ENCODE measurements at regions not wholly inside any gene's neighbourhood (a gene's known extent, or its start where the extent isn't known, plus 50 kb on each side); places are given as distances from the start of the nearest gene placed in this dataset.

DNA sequence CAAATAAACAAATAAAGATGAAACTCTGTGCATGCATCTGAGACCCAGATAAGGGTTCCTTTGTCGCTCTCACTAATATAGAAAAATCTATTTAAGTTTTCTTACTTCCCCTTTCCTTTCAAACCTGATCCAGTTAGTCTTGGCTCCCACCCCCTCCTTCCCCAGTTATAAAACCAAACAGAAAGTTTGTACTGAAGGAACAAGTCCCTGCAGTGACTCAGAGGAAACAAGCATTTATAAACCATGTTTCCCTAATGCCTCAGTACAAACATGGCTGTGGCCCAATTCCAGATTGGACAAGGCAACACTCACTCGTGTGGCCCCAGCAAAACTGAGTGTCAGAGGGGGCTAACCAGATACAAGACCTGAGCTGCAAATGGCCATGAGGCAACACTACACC, 65.5 kb upstream of the ARHGAP20 start:
- Mint-ChIP-seq H3K9me3 (peaks cover 6% of the 10 kb centered on the region), H3K36me3 (no peaks in the 10 kb centered on the region), H3K27me3 (no peaks in the 10 kb centered on the region), H3K27ac (no peak overlapping the region), H3K4me3 (no peak overlapping the region), H3K4me1 (ENCODE audit: unreplicated experiment) (peaks cover 7% of the 10 kb centered on the region)
- TF ChIP-seq, protein P1, sequence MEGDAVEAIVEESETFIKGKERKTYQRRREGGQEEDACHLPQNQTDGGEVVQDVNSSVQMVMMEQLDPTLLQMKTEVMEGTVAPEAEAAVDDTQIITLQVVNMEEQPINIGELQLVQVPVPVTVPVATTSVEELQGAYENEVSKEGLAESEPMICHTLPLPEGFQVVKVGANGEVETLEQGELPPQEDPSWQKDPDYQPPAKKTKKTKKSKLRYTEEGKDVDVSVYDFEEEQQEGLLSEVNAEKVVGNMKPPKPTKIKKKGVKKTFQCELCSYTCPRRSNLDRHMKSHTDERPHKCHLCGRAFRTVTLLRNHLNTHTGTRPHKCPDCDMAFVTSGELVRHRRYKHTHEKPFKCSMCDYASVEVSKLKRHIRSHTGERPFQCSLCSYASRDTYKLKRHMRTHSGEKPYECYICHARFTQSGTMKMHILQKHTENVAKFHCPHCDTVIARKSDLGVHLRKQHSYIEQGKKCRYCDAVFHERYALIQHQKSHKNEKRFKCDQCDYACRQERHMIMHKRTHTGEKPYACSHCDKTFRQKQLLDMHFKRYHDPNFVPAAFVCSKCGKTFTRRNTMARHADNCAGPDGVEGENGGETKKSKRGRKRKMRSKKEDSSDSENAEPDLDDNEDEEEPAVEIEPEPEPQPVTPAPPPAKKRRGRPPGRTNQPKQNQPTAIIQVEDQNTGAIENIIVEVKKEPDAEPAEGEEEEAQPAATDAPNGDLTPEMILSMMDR (conservative IDR thresholded peaks at IDR 0.05), result no peak
- no peak for DNase-seq (ENCODE audit: extremely low spot score, unreplicated experiment)

DNA sequence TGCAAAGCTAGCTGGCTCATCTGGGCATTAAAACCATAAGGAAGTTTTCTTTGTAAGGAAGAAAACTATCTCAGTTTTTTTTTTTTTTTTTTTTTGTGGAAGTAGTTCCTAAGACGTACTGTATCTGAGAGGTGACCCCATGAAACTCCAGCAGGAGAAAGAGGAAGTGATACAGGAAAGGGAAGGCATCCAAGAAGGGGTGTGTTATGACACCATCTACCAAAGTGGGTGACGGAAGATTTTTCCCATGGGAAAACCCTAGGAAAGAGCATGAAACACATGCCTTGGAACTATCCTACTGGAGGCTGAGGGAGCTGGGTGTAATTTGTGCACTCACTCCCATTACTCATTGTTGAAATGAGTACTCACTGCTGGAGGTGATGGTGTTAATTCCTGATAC, 63.8 kb upstream of the ARHGAP20 start:
- no peaks in the 10 kb centered on the region for H3K36me3 Mint-ChIP-seq

GRCh38 chr11:110774138-110775014, 62.1 kb upstream of the ARHGAP20 start:
- Mint-ChIP-seq H3K27ac (no peak overlapping the region), H3K27me3 (no peaks in the 10 kb centered on the region), H3K36me3 (no peaks in the 10 kb centered on the region), H3K4me3 (no peak overlapping the region), H3K4me1 (ENCODE audit: unreplicated experiment) (peaks cover 7% of the 10 kb centered on the region), H3K9me3 (peaks cover 6% of the 10 kb centered on the region)
- no peak for DNase-seq (ENCODE audit: extremely low spot score, unreplicated experiment)
- TF ChIP-seq, protein P1 (conservative IDR thresholded peaks at IDR 0.05), result no peak

More for the DNA sequence above, 63.8 kb upstream of the ARHGAP20 start:
- no peaks in the 10 kb centered on the region for H3K27me3 Mint-ChIP-seq
- peaks cover 6% of the 10 kb centered on the region for H3K9me3 Mint-ChIP-seq
- TF ChIP-seq, protein P1 (conservative IDR thresholded peaks at IDR 0.05), result no peak
- no peak overlapping the region for H3K27ac Mint-ChIP-seq
- H3K4me3 Mint-ChIP-seq, result no peak overlapping the region
- peaks cover 7% of the 10 kb centered on the region for H3K4me1 Mint-ChIP-seq (ENCODE audit: unreplicated experiment)
- no peak for DNase-seq (ENCODE audit: extremely low spot score, unreplicated experiment)

DNA sequence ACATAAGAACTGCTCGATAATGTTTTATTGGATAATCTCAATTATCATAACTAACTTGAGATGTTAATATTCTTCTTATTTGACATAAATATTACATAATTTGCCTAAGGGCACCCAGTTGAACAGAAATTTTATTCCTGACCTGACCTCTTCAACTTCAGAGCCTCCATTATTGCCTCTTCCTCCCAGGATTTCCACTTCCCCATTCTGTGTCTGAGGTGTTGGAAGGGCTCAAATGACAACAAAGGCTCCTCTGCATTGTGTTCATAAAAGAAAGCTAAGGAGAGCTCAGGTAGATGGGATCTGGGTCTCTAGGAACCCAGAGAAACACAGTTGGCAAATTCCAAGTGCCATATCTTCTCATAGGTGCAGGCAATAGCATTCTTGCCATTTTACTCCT, 61.2 kb upstream of the ARHGAP20 start:
- Mint-ChIP-seq H3K36me3 (no peaks in the 10 kb centered on the region), H3K4me3 (no peak overlapping the region), H3K27me3 (no peaks in the 10 kb centered on the region), H3K4me1 (ENCODE audit: unreplicated experiment) (peaks cover 7% of the 10 kb centered on the region), H3K9me3 (peaks cover 3% of the 10 kb centered on the region), H3K27ac (no peak overlapping the region)
- TF ChIP-seq, protein P1 (conservative IDR thresholded peaks at IDR 0.05), result no peak
- no peak for DNase-seq (ENCODE audit: extremely low spot score, unreplicated experiment)

- no peak for DNase-seq (ENCODE audit: extremely low spot score, unreplicated experiment)
- TF ChIP-seq, protein P1 (conservative IDR thresholded peaks at IDR 0.05), result no peak
- no peaks in the 10 kb centered on the region for H3K36me3 Mint-ChIP-seq
- peaks cover 7% of the 10 kb centered on the region for H3K4me1 Mint-ChIP-seq (ENCODE audit: unreplicated experiment)
- H3K9me3 Mint-ChIP-seq, result no peaks in the 10 kb centered on the region
- H3K27ac Mint-ChIP-seq, result no peak overlapping the region
- H3K27me3 Mint-ChIP-seq, result no peaks in the 10 kb centered on the region
- no peak overlapping the region for H3K4me3 Mint-ChIP-seq
These were observed 60.6 kb upstream of the ARHGAP20 start for GRCh38 chr11:110772863-110773262.

All from type B pancreatic cell (in vitro differentiated cells).